Activated CD8-positive, alpha-beta memory T cell treated with anti-CD3 and anti-CD28 coated beads for 24 hours (primary cell): ENCODE measurements at regions not wholly inside any gene's neighbourhood (a gene's known extent, or its start where the extent isn't known, plus 50 kb on each side); places are given as distances from the start of the nearest gene placed in this dataset.
"Not testable (repeated sequence)": the region's sequence is repeated elsewhere in the genome, so short reads cannot be mapped to it uniquely, and the experiment has no call there.

Experiments used
- DNase-seq: peaks from one replicate; pipeline ENCODE4 v3.0.0-alpha.2; 2020

GRCh38 chr9:90981726-90982125, 180.1 kb downstream of the SYK start:
- no peak for DNase-seq

GRCh38 chr9:90983394-90983793, 181.8 kb downstream of the SYK start:
- no peak for DNase-seq

GRCh38 chr9:90985631-90986030, 184.0 kb downstream of the SYK start:
- no peak for DNase-seq

- DNase-seq, result no peak
Observed at GRCh38 chr9:90986161-90986560, 184.5 kb downstream of the SYK start.

- DNase-seq, result no peak
Observed at GRCh38 chr9:90987566-90987965, 185.9 kb downstream of the SYK start.

GRCh38 chr9:90988318-90988717, 186.7 kb downstream of the SYK start:
- DNase-seq, result no peak

GRCh38 chr9:90991953-90992352, 190.3 kb downstream of the SYK start:
- DNase-seq, result no peak

- DNase-seq, result no peak
Observed at GRCh38 chr9:90995516-90995915, 193.9 kb downstream of the SYK start.

- no peak for DNase-seq
Observed at GRCh38 chr9:90996154-90997065, 194.8 kb downstream of the SYK start.

DNA sequence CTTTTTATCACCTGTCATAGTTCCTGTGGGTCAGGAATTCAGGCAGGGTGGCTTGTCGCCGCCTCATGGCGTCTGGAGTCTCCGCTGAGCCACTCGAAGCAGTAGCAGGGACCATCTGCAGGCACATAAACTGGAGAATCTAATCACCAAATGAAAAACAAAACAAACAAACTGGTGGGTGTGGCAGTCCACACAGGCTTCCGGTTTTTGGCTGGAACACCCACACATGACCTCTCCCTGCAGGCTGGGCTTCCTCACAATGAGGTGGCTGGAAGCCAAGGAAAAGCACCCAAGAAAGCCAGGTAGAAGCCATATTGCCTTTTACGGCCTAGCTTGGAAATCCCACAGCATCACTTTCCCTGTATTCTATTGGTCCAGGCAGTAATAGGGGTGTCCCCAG, 197.0 kb downstream of the SYK start:
- no peak for DNase-seq

GRCh38 chr9:90999425-91000397, 198.1 kb downstream of the SYK start:
- DNase-seq, result no peak

DNA sequence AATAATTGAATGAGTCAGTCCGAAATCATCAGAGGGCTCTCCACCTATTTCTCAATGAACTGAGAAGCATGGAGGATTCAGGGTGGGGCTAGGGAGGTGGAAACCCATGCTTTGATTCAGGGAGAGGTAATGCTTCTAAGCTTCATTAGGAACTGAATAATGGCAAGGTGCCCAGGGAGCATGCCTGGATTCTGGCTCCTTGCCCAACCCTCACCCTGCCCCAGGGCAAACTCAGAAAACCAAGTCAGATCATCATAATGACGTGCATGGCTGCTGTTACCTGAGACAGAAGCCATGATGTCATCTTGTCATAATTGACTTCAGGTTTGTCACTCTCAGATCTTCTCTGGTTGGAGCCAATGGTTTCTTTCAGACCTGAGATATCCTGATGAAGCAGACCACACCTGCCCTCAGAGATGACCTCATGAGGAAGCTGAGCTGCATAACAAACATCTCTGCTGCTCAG, 199.6 kb downstream of the SYK start:
- DNase-seq, result no peak

GRCh38 chr9:91004484-91004883, 202.9 kb downstream of the SYK start:
- no peak for DNase-seq

GRCh38 chr9:91004992-91005391, 203.4 kb downstream of the SYK start:
- DNase-seq, result no peak

DNA sequence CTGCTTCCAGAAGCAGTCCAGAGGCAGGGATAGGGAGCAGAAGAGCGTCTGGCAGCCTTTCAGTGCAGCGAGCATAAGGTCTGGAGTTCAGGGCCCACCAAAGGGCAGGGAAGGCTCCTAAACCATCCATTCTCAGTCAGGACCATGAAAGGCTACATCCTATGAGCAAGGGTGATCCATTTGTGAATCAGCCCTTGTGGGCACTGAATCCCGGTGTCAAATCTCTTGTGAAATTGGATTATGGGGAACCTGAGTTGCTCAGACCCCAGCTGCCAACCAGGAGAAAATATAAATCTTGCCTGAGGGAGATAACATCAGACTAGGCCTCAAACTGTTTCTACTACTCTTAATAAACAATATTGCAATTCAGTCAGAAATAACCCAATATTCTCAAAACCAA, 204.4 kb downstream of the SYK start:
- no peak for DNase-seq

DNA sequence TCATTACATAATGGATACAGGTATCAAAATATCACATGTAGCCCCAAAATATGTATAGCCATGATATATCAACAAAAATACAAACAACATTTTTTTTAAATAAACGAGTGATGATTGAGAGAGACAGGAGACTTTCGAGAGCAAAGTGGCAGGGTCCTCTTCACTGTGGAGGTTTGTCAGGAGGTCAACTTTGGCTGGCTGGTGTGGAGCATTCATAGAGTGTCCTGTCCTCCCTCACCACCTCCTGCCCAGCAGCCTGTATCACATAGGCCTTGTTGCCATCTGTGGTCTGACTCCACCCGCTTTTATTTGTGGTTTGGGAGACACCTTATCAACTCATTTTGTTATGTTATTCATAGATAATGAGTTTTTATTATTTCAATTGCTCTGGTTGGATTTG, 206.9 kb downstream of the SYK start:
- DNase-seq, result no peak

DNA sequence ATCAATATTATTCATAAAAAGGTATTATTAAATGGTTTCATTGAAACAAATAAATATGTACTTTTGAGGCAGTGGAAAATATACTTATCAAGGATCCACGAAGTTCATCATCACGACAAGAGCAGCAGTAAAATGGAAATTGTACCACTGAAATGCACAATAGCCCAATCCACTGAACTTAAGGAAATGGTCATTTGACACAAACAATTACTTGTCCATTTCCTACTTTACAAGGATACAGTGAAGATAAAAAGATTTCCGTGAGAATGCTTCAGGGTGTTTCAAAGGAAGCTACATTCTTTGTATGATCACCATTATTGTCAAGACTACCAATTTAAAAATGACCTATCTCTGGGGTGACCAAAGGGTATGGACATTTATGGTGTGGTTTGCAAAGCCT, 210.3 kb downstream of the SYK start:
- DNase-seq, result no peak

DNA sequence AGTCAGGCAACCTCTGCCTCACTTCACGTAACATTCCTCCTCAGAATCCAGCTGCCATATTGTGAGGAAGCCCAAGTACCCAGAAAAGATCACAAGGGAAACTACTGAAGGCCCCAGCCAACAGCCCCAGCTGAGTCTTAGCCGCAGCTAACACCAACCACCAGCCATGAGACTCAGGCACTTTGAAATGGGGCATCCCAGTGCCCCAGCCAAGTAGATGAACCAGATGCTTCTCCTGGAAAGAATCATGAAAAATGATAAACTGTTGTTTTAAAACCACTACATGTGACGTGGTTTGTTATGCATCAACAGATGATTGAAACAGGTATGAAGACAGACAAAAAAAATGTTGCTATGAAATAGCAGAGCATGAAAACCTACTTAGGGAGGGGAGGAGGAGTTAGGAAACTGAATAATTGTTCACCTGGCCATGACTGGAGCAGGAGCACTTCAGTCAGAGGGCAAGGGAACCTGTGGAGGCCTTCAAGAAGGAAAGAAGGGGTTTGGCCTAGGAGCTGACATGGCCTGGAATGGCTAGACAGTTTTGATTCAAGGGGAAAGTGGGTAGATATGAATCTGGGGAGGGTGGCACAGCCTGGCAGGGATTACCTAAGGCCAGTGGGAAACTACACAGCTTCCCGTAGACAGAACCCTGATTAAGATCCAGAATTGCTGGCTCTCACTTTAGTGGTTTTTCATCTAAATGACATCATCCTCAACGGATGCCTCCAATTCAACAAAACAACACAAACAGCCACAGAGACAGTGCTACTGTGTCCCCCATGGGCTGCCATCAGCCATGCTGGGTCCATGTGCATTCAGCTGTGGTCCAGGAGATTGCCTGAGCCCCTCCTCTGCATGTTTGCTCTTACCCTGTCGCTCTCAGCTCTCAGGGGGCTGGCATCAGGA, 211.6 kb downstream of the SYK start:
- DNase-seq, result no peak

GRCh38 chr9:91017245-91017644, 215.6 kb downstream of the SYK start:
- no peak for DNase-seq

- DNase-seq, result not testable (repeated sequence)
Observed at GRCh38 chr9:91019871-91020270, 218.3 kb downstream of the SYK start.

- not testable (repeated sequence) for DNase-seq
Observed at GRCh38 chr9:91021656-91022055, 220.0 kb downstream of the SYK start.

GRCh38 chr9:91023741-91024140, 222.1 kb downstream of the SYK start:
- DNase-seq, result no peak

DNA sequence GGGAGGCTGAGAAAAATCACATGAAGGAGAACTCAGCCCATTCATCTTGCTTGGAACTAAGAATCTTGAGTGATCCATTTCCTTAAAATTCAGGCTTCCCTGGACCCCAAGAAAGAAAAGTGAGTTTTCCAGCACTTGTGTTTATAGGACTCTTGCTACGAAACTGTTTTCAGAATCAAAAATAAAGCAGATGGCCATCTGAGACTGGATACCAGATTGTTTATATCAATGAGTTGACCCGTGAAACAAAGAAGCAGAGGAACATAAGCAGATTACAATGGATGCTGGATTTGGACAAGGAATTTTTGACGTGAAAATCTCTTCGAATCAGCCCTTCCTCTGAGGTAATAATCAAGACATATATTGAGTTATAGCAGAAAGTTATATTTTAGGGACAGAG, 223.2 kb downstream of the SYK start:
- DNase-seq, result no peak
